Lower leg skin (tissue), 3 donors: ENCODE measurements at regions not wholly inside any gene's neighbourhood (a gene's known extent, or its start where the extent isn't known, plus 50 kb on each side); places are given as distances from the start of the nearest gene placed in this dataset.

Source experiments
- CTCF ChIP-seq, 3 donors: fragments of 450-650 bp; IDR thresholded peaks; one replicate each; pipeline ENCODE4 v1.5.1; 2016; ENCODE audit warnings: antibody characterized with exemption in 3 of 3, mild to moderate bottlenecking in 3 of 3, moderate library complexity in 2 of 3
- POLR2A ChIP-seq, 2 donors: fragments of 450-650 bp; IDR thresholded peaks; one replicate each; pipeline ENCODE4 v1.6.1; 2016 to 2017; ENCODE audit warnings: antibody characterized with exemption in 2 of 2, mild to moderate bottlenecking in 1 of 2, moderate library complexity in 1 of 2

- TF ChIP-seq POLR2A (IDR thresholded peaks at IDR 0.05) (no peak), CTCF (IDR thresholded peaks at IDR 0.05) (no peak)
Measured at GRCh38 chr10:33022090-33022489, 64.1 kb upstream of the ITGB1 start.
